PFSK-1 (cell line): ENCODE measurements at regions not wholly inside any gene's neighbourhood (a gene's known extent, or its start where the extent isn't known, plus 50 kb on each side); places are given as distances from the start of the nearest gene placed in this dataset.

Experiments
- FOXP2 ChIP-seq: optimal IDR thresholded peaks from 2 replicates; pipeline ENCODE3; 2011; ENCODE audit warnings: borderline replicate concordance, control low read depth, inconsistent platforms; ENCODE audit not compliant: insufficient read depth; ENCODE audit errors: extremely low read length, extremely low read depth
- POLR2AphosphoS5 ChIP-seq: IDR thresholded peaks from 2 replicates; pipeline ENCODE4 v1.6.1; 2012; ENCODE audit warnings: low read depth, mild to moderate bottlenecking, control low read depth, low read length, moderate library complexity
- REST ChIP-seq, 2 experiments: IDR thresholded peaks; 2 replicates each; pipeline versions ENCODE4 v1.6.1 to v1.8.0; 2011 to 2012; ENCODE audit warnings: low read depth in 2 of 2, low read length in 2 of 2, control low read depth in 1 of 2, inconsistent platforms in 1 of 2, mild to moderate bottlenecking in 1 of 2, moderate library complexity in 1 of 2; ENCODE audit not compliant: insufficient read depth in 1 of 2
- SIN3A ChIP-seq: IDR thresholded peaks from 2 replicates; pipeline ENCODE4 v1.6.1; 2012; ENCODE audit warnings: mild to moderate bottlenecking, low read length, moderate library complexity, borderline replicate concordance; ENCODE audit not compliant: insufficient read depth
- TAF1 ChIP-seq: IDR thresholded peaks from 2 replicates; pipeline ENCODE4 v1.6.1; 2012; ENCODE audit warnings: low read length, control low read depth, borderline replicate concordance; ENCODE audit not compliant: insufficient read depth

DNA sequence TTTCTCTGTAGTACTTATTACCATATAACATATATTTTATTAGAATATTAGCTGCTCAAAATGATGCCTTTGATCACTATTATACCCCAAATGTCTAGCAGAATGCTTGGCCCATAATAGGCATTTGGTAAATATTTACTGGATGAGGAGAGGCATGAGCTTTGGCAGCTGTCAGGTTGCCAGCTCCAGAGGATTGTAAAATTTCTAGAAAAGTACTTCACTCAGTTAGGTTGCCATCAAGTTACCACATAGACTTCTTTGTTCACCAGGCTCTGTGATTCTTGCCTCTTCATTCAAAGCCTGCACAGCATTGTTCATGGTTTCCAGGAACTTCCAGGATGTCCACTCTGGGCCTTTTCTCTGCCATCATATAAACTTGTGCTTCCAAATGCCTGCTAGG, 582.8 kb downstream of the PDCD6IP start:
- TF ChIP-seq TAF1 (no peak), POLR2AphosphoS5 (no peak), REST (IDR thresholded peaks at IDR 0.05; ENCODE audit: insufficient read depth in 1 of 2, low read depth in 2 of 2, low read length in 2 of 2) (no peak), SIN3A (no peak), FOXP2 (no peak)
